ENCODE measurements at regions not wholly inside any gene's neighbourhood (a gene's known extent, or its start where the extent isn't known, plus 50 kb on each side); places are given as distances from the start of the nearest gene placed in this dataset.

GRCh38 chr6:119479860-119480655, 130.5 kb upstream of the MAN1A1 start:
- TF ChIP-seq, protein P1, sequence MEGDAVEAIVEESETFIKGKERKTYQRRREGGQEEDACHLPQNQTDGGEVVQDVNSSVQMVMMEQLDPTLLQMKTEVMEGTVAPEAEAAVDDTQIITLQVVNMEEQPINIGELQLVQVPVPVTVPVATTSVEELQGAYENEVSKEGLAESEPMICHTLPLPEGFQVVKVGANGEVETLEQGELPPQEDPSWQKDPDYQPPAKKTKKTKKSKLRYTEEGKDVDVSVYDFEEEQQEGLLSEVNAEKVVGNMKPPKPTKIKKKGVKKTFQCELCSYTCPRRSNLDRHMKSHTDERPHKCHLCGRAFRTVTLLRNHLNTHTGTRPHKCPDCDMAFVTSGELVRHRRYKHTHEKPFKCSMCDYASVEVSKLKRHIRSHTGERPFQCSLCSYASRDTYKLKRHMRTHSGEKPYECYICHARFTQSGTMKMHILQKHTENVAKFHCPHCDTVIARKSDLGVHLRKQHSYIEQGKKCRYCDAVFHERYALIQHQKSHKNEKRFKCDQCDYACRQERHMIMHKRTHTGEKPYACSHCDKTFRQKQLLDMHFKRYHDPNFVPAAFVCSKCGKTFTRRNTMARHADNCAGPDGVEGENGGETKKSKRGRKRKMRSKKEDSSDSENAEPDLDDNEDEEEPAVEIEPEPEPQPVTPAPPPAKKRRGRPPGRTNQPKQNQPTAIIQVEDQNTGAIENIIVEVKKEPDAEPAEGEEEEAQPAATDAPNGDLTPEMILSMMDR (IDR thresholded peaks at IDR 0.05): no peak
- TF ChIP-seq POLR2A (IDR thresholded peaks at IDR 0.05) (no peak), EP300 (IDR thresholded peaks at IDR 0.05) (no peak)

All from sigmoid colon (tissue), 4 donors.